A673 (cell line): ENCODE measurements at regions not wholly inside any gene's neighbourhood (a gene's known extent, or its start where the extent isn't known, plus 50 kb on each side); places are given as distances from the start of the nearest gene placed in this dataset.

Source experiments
- BruUV-seq: library from RNA; stranded (reverse); fragments of 400-500 nt; replicated peaks from 2 replicates; lab custom pipeline; 2021; lab: Mats Ljungman, UMichigan
- CTCF ChIA-PET: fragments of 300-600 bp; sonication (Branson Sonifier 250); formaldehyde crosslinking; loops from one replicate; lab custom pipeline; 2022; ENCODE audit warnings: antibody characterized with exemption; lab: Charles Lee
- POLR2A ChIA-PET: fragments of 300-600 bp; sonication (Branson Sonifier 250); formaldehyde crosslinking; loops from one replicate; lab custom pipeline; 2022; ENCODE audit warnings: antibody characterized with exemption; ENCODE audit not compliant: low non-redundant PET; lab: Charles Lee
- DNase-seq: peaks from one replicate; pipeline ENCODE4 v3.0.0-alpha.2; 2015; ENCODE audit warnings: low spot score
- H3K27ac ChIP-seq: fragments of 200-600 bp; sonication (generic); 2 replicates; pipeline ENCODE4 v1.5.1; 2016; ENCODE audit warnings: mixed run types, low read depth, mild to moderate bottlenecking, mixed read lengths, antibody characterized with exemption, low read length; ENCODE audit not compliant: poor library complexity, severe bottlenecking
- H3K27me3 ChIP-seq: fragments of 200-600 bp; sonication (generic); replicated peaks from 2 replicates; pipeline ENCODE4 v1.6.1; 2017; ENCODE audit warnings: mixed run types, low read depth, mild to moderate bottlenecking, mixed read lengths, antibody characterized with exemption, low read length; ENCODE audit not compliant: insufficient read depth, poor library complexity
- H3K36me3 ChIP-seq: fragments of 200-600 bp; sonication (generic); 2 replicates; pipeline ENCODE4 v1.6.1; 2016; ENCODE audit warnings: mixed run types, mild to moderate bottlenecking, mixed read lengths, antibody characterized with exemption, low read length; ENCODE audit not compliant: insufficient read depth, poor library complexity, severe bottlenecking
- H3K4me1 ChIP-seq: fragments of 200-600 bp; sonication (generic); 2 replicates; pipeline ENCODE4 v1.6.1; 2017; ENCODE audit warnings: mixed run types, mild to moderate bottlenecking, mixed read lengths, antibody characterized with exemption, low read length; ENCODE audit not compliant: insufficient read depth, poor library complexity, severe bottlenecking
- H3K4me3 ChIP-seq: fragments of 200-600 bp; sonication (generic); 2 replicates; pipeline ENCODE4 v1.5.1; 2016; ENCODE audit warnings: low read depth, mixed run types, mild to moderate bottlenecking, mixed read lengths, low read length; ENCODE audit not compliant: poor library complexity, severe bottlenecking
- H3K9me3 ChIP-seq: fragments of 200-600 bp; sonication (generic); 2 replicates; pipeline ENCODE4 v1.6.1; 2016; ENCODE audit warnings: mixed run types, low read depth, mild to moderate bottlenecking, mixed read lengths, antibody characterized with exemption, low read length; ENCODE audit not compliant: poor library complexity, severe bottlenecking
- CTCF ChIP-seq: fragments of 300-800, 200-600 bp; sonication (generic); conservative IDR thresholded peaks from 2 replicates; pipeline ENCODE4 v1.5.1; 2017; ENCODE audit warnings: low read depth, mild to moderate bottlenecking, antibody characterized with exemption, low read length, moderate library complexity, mixed read lengths
- EZH2 ChIP-seq: fragments of 200-600 bp; sonication (generic); IDR thresholded peaks from 2 replicates; pipeline ENCODE4 v1.6.1; 2017; ENCODE audit warnings: borderline replicate concordance, low read depth, mild to moderate bottlenecking, mixed read lengths, antibody characterized with exemption, low read length; ENCODE audit not compliant: poor library complexity, severe bottlenecking
- intact Hi-C: fragments of 100-400 bp; cut with micrococcal nuclease; formaldehyde crosslinking; loops from one replicate; pipeline ENCODE4 v1.10.0; 2022; ENCODE audit not compliant: unreplicated experiment

GRCh38 chr18:64807560-64807959 is 658.7 kb upstream of the LINC00305 start:
- BruUV-seq: no TSS peak
- TF ChIP-seq EZH2 (no peak), CTCF (no peak)

GRCh38 chr18:64806691-64807090 is 657.8 kb upstream of the LINC00305 start:
- ChIA-PET POLR2A (no interaction called here), CTCF (no interaction called here)
- Histone ChIP-seq H3K27ac (no peak overlapping the region), H3K4me1 (no peaks in the 10 kb centered on the region), H3K27me3 (no peaks in the 10 kb centered on the region), H3K9me3 (no peaks in the 10 kb centered on the region), H3K4me3 (no peak overlapping the region), H3K36me3 (no peaks in the 10 kb centered on the region)
- BruUV-seq: no TSS peak
- no peak for TF ChIP-seq EZH2
- TF ChIP-seq CTCF: no peak
- intact Hi-C loops: no loop called here
- DNase-seq: no peak

More at GRCh38 chr18:64807560-64807959, 658.7 kb upstream of the LINC00305 start:
- H3K27ac ChIP-seq: no peak overlapping the region
- no peak for DNase-seq
- POLR2A ChIA-PET: no interaction called here
- no peak overlapping the region for H3K4me3 ChIP-seq
- intact Hi-C loops: no loop called here
- CTCF ChIA-PET: no interaction called here
- H3K36me3 ChIP-seq: no peaks in the 10 kb centered on the region
- H3K9me3 ChIP-seq: no peaks in the 10 kb centered on the region
- H3K4me1 ChIP-seq: no peaks in the 10 kb centered on the region
- no peaks in the 10 kb centered on the region for H3K27me3 ChIP-seq

- TF ChIP-seq EZH2: no peak
- no peak for TF ChIP-seq CTCF
- Histone ChIP-seq H3K27ac (no peak overlapping the region), H3K4me1 (no peaks in the 10 kb centered on the region), H3K27me3 (no peaks in the 10 kb centered on the region), H3K4me3 (no peak overlapping the region), H3K9me3 (no peaks in the 10 kb centered on the region), H3K36me3 (no peaks in the 10 kb centered on the region)
- intact Hi-C loops: no loop called here
- no peak for DNase-seq
- CTCF ChIA-PET: no interaction called here
- no TSS peak for BruUV-seq
- POLR2A ChIA-PET: no interaction called here
These were observed 657.3 kb upstream of the LINC00305 start for GRCh38 chr18:64806232-64806631.
